ENCODE measurements at regions not wholly inside any gene's neighbourhood (a gene's known extent, or its start where the extent isn't known, plus 50 kb on each side); places are given as distances from the start of the nearest gene placed in this dataset.

GRCh38 chr4:30350288-30350687 lies 369.9 kb upstream of the PCDH7 start:
- TF ChIP-seq POLR2A (IDR thresholded peaks at IDR 0.05; ENCODE audit: low read length) (no peak), GATA1 (IDR thresholded peaks at IDR 0.05; ENCODE audit: low read depth, low read length) (no peak)
